ENCODE measurements at regions not wholly inside any gene's neighbourhood (a gene's known extent, or its start where the extent isn't known, plus 50 kb on each side); places are given as distances from the start of the nearest gene placed in this dataset.

GRCh38 chr13:61600360-61601033 lies 184.8 kb upstream of the PCDH20 start:
- H3K27ac ChIP-seq: no peak overlapping the region
- H3K9me3 ChIP-seq: no peaks in the 10 kb centered on the region
- H3K27me3 ChIP-seq: no peaks in the 10 kb centered on the region
- 50 to 57% methylated on average over 3 of the region's 3 CpGs for WGBS, 2 donors
- TF ChIP-seq POLR2A (IDR thresholded peaks at IDR 0.05): no peak
- TF ChIP-seq, protein P1, sequence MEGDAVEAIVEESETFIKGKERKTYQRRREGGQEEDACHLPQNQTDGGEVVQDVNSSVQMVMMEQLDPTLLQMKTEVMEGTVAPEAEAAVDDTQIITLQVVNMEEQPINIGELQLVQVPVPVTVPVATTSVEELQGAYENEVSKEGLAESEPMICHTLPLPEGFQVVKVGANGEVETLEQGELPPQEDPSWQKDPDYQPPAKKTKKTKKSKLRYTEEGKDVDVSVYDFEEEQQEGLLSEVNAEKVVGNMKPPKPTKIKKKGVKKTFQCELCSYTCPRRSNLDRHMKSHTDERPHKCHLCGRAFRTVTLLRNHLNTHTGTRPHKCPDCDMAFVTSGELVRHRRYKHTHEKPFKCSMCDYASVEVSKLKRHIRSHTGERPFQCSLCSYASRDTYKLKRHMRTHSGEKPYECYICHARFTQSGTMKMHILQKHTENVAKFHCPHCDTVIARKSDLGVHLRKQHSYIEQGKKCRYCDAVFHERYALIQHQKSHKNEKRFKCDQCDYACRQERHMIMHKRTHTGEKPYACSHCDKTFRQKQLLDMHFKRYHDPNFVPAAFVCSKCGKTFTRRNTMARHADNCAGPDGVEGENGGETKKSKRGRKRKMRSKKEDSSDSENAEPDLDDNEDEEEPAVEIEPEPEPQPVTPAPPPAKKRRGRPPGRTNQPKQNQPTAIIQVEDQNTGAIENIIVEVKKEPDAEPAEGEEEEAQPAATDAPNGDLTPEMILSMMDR (IDR thresholded peaks at IDR 0.05): no peak
- peak in 1 of 4 donors; percentile 5 for DNase-seq
- H3K4me1 ChIP-seq: no peaks in the 10 kb centered on the region
- intact Hi-C loops (cut with DNase I): no loop called here
- H3K4me3 ChIP-seq: no peak overlapping the region
- no peak for ATAC-seq
- no peaks in the 10 kb centered on the region for H3K36me3 ChIP-seq (replicated peaks in 1 of 2; ENCODE audit: insufficient read depth in 1 of 2, low read depth in 2 of 2)

DNA sequence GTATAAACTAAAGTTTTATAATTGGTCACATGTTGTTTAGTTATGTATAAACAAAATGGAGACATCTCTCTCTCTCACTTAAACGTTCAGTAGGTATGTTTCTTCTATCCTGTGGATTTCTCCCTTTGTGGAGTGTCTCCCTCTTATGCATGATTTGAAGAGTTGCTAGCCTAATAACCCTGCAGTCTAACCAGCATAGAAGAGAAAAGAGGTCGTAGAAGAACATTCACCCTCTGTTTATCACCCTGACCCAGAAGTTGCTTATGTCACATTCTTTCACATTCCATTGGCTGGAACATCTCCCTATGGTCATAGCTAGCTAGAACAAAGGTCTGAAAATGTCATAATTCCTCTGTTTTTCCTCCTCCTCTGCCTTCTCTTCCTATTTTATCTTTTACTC lies 176.8 kb upstream of the PCDH20 start:
- Histone ChIP-seq H3K4me1 (no peaks in the 10 kb centered on the region), H3K27ac (no peak overlapping the region), H3K36me3 (replicated peaks in 1 of 2; ENCODE audit: insufficient read depth in 1 of 2, low read depth in 2 of 2) (no peaks in the 10 kb centered on the region), H3K9me3 (no peaks in the 10 kb centered on the region), H3K27me3 (no peaks in the 10 kb centered on the region), H3K4me3 (no peak overlapping the region)
- intact Hi-C loops (cut with DNase I): no loop called here
- TF ChIP-seq, protein P1 (IDR thresholded peaks at IDR 0.05): no peak
- TF ChIP-seq POLR2A (IDR thresholded peaks at IDR 0.05): no peak
- DNase-seq (no peak), ATAC-seq (no peak)
- WGBS, 2 donors: 16 to 20% methylated on average over 2 of the region's 2 CpGs

- Histone ChIP-seq H3K27ac (no peak overlapping the region), H3K9me3 (no peaks in the 10 kb centered on the region), H3K4me1 (no peaks in the 10 kb centered on the region), H3K27me3 (no peaks in the 10 kb centered on the region), H3K36me3 (replicated peaks in 1 of 2; ENCODE audit: insufficient read depth in 1 of 2, low read depth in 2 of 2) (no peaks in the 10 kb centered on the region), H3K4me3 (no peak overlapping the region)
- TF ChIP-seq, protein P1 (IDR thresholded peaks at IDR 0.05): no peak
- no peak for TF ChIP-seq POLR2A (IDR thresholded peaks at IDR 0.05)
- no peak for ATAC-seq
- intact Hi-C loops (cut with DNase I): no loop called here
- DNase-seq: no peak
- WGBS, 2 donors: 16 to 19% methylated on average over 1 of the region's 1 CpG
Observed at GRCh38 chr13:61575973-61576372, 160.3 kb upstream of the PCDH20 start.

GRCh38 chr13:61563645-61564044 lies 148.0 kb upstream of the PCDH20 start:
- Histone ChIP-seq H3K4me3 (no peak overlapping the region), H3K27me3 (no peaks in the 10 kb centered on the region), H3K9me3 (no peaks in the 10 kb centered on the region), H3K27ac (no peak overlapping the region), H3K36me3 (replicated peaks in 1 of 2; ENCODE audit: insufficient read depth in 1 of 2, low read depth in 2 of 2) (no peaks in the 10 kb centered on the region), H3K4me1 (no peaks in the 10 kb centered on the region)
- no peak for DNase-seq
- WGBS, 2 donors: 3 to 4% methylated on average over 1 of the region's 1 CpG
- TF ChIP-seq, protein P1 (IDR thresholded peaks at IDR 0.05): no peak
- TF ChIP-seq POLR2A (IDR thresholded peaks at IDR 0.05): no peak
- intact Hi-C loops (cut with DNase I): no loop called here
- ATAC-seq: no peak

- intact Hi-C loops (cut with DNase I): no loop called here
- TF ChIP-seq, protein P1 (IDR thresholded peaks at IDR 0.05): no peak
- no peak for TF ChIP-seq POLR2A (IDR thresholded peaks at IDR 0.05)
- H3K4me3 ChIP-seq: no peak overlapping the region
- no peak for DNase-seq
- no peaks in the 10 kb centered on the region for H3K36me3 ChIP-seq (replicated peaks in 1 of 2; ENCODE audit: insufficient read depth in 1 of 2, low read depth in 2 of 2)
- no peaks in the 10 kb centered on the region for H3K9me3 ChIP-seq
- H3K27me3 ChIP-seq: no peaks in the 10 kb centered on the region
- H3K27ac ChIP-seq: no peak overlapping the region
- H3K4me1 ChIP-seq: no peaks in the 10 kb centered on the region
- no peak for ATAC-seq
- WGBS, 2 donors: 56 to 73% methylated on average over 6 of the region's 6 CpGs
Observed at GRCh38 chr13:61546911-61547310, 131.3 kb upstream of the PCDH20 start.
